KG1 (cell line): ENCODE measurements at regions not wholly inside any gene's neighbourhood (a gene's known extent, or its start where the extent isn't known, plus 50 kb on each side); places are given as distances from the start of the nearest gene placed in this dataset.
"Not testable (repeated sequence)": the region's sequence is repeated elsewhere in the genome, so short reads cannot be mapped to it uniquely, and the experiment has no call there.

Experiments
- DNase-seq: peaks from one replicate; lab custom pipeline; 2025; lab: John Stamatoyannopoulos, UW

DNA sequence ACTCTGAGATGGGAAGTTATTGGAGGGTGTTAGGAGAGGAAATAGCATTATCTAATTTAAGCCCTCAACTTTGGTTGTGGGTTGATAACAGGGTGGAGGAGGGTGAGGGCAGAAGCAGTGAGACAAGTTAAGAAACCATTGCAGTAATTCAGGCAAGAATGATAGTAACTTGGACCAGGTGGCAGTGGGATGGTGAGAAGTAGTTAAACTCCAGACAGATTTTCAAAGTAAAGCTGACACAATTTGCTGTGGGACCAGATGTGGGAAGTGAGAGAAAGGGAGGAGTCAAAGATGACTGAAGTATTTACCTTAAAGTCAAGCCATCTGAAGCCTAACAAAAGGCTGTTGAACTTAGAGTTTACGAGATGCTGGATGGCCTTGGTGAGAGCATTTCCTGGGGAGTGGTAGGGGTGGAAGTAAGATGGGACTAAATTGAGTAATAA, 163.2 kb upstream of the KLF7 start:
- no peak for DNase-seq

DNA sequence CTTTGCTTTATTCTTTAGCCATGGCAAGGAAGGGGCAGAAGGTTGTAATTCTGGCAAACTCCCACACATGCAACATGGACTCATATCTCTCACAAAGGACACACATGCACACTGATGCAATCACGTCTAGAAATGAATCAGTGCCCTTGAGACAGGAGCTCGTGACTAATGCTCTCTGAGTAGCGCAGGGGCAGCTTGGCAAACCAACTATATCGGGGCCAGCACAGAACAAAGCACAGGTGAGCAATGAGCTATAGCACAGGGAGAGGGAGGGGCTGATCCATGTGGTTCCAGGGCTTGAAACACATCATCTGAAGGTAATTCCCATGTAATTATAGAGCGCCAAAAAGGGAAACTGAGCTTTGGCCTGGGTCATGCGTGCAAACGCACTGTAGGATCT, 165.2 kb upstream of the KLF7 start:
- no peak for DNase-seq

DNA sequence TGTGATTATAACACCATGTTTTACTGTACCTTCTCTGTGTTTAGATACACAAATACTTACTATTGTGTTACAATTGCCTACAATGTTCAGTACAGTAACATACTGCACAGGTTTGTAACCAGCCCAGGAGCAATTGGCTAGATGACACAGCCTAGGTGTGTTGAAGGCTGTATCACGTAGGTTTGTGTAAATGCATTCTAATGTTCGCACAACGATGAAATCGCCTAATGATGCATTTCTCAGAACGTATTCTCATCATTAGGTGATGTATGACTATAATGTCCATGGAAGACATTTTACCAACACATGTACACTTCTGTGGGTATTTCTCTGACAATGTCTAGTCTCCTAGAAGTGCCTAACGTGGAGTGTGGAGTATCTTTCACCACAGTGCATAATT, 165.9 kb upstream of the KLF7 start:
- no peak for DNase-seq

DNA sequence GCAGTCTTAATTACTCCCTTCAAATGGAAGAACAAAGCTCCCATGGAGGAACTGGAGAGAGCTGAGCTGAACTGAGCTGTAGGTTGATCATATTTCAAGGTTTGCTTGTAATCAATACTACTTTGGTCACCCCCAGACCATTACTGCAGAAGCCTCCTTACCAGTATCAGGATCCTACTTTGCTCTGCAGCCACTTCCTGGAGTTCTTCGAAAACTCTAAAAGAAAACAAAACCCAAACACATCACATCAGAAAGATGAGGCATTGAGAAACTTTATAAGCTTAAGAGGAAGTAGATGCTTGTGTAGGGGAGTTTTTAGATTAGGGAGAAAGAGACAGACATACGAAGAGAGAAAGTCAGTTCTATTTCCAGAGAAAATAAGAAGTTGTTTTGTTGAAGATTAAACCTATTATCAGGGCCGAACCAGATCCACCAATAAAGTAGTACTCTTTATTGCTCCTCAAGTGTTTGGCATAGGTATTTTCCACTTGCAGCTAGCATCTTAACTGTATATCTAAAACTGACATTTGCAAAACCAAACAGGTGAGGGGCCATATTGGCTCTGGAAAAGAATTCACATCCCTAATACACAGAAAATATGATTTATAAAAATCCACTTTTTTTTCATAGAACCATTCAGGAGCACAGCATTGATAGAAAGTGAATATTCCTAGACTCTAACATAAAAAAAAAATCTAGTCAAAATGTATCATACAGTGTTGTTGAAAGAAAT, 166.9 kb upstream of the KLF7 start:
- DNase-seq, result no peak

DNA sequence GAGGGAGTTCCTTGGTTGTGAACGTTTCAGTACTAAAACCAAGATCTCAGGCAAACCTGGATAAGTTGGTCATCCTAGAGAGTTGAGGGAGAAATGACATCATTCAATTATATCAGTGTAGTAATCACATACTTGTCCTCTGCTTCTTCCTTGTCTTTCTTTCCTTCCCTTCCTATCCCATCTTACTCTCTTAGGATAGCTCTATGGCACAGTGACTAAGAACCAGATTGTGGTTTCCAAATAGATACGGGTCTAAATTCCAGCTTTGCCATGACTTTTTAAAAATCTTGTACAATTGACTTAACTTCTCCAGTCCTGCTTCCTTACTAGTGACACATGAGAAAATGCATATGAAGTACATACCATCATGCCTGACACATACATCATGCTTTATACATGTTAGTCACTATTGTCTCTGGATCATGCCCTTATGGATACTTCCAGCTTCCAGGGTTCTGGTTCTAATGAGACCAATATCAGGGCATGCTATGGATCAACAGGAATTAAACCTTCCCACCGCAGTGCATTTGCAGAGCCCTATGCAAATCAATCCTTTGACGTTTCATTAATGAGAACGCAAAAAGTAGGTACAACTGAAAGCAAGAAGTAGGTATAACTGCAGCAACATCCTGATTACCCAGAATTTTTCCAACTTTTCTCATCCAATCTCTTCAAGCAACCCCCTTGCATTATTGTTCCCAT, 168.0 kb upstream of the KLF7 start:
- DNase-seq, result no peak

DNA sequence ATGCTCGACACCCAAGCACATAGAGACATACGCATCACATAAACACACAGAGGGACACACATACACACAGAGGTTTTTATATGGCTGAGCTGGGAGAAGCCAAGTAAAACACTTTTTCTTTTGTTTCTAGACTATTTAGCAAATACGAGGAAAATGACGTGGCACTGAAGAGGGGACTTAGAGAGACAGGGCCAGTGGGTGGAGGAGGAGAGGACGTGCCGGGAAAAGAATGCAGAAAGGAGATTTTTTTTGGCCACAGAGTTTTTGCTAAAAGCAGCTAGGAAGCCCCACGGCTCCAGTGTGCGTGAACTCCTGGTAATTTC, 168.5 kb upstream of the KLF7 start:
- DNase-seq, result no peak

DNA sequence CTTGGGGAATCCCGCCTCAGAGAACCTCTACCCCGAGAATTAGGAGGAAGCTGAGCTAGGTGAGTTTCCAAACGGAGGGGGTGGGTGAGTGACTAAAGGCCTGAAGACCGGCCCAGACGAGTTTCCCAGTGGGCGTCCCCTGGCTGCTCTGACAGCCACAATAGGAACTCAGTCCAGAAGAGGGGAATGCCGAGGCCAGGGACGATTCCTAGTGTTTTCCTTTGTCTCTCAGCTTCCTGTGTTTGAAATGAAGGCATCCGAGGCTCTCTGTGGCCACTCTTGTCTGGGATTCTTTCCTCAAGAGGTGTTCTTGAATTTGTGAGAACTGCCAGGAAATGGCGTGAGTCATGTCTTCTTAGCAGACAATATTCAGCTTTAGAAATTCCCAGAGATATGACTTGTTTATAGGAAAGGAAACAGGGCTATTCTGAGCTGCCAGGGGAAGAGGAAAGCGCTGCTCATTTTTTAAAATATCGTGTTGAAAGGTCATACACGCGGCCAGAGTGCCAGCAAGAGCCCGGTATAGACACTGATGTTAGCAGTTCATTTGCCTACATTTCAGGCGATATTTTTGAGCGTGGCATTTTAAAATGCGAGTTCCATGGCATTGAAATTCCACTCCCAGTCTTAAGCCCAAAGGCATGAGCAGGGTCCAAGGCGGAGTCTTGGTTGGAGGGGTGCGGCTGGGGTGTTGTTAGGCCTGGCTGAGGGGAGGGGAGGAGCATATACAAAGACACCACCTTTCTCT, 169.1 kb upstream of the KLF7 start:
- no peak for DNase-seq

DNA sequence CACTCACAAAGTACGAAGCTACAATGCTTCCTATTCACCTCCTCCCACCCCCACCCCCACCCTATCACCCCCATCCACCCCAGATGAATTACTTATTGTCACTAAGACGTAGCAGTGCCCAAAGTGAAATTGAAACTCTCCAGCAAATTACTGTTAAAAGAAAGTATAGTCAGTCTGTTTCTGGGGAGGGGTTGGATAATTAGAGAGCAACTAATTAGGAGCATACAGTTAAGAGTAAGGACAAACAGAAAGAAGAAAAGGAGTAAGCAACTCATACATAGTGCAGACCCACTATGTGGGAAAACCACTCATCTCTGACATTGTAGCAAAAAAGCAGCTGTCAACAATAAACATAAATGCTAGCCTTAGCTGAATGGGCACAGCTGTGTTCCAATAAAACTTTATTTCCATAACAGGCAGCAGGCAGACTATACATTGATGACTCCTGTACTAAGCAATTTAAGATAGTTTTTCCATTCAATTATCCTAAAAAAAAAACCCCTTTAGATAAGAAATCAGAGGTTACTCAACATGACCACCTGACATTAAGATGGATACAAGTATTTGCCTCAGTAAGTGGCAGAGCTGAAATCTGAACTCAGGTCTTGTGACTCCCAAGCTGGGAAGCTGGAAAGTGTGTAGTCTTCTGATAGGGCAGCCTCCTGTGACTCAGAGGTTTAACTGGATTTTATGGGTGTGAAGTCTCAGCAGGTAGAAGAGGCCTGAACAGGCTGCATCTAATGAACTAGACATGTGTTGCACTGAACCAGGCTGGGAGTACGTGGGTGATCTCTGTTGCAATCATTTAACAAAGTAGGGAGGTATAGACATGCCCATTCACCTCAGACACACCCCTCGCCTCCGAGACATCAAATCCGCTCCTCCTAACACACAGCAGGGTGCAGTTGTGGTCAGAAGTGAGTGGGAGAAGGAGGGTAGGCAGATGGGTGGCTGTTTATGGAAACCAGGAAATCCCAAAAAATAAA, 171.8 kb upstream of the KLF7 start:
- DNase-seq, result no peak

DNA sequence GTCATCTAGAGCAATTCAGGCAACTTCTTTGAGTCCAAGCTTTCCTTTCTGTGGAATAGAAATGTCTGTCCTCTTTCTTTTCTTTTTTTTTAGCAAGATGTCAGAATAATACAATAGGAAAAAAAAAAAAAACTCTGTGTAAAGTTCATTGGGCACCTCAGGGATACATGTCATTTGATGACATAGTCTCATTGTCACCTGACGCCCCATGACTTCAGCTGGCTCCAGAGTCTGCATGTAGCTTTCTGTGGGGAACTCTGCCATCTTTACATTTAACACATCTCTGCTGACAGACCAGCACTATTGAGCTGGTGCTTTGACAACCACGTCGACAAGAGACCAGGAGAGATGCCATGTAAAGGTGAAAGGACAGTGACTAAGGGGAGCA, 172.5 kb upstream of the KLF7 start:
- DNase-seq, result no peak

DNA sequence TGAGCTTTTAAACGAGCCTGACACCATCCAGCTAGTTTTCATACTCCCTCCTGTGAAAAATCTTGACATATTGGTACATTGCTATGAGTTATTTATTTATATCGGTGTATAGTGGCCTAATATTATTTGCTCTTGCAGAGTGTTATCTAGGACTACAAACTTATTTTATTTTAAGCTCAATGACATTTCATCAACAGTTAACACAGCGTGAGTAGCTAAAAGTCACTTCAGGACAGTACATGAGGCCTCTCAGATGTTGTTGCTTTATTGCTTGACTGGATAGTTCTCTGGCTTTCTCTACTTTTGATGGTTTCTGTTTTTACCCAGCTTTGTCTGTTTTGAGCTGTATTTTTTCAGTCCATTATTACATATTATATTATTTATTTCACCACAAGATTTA, 172.9 kb upstream of the KLF7 start:
- no peak for DNase-seq

DNA sequence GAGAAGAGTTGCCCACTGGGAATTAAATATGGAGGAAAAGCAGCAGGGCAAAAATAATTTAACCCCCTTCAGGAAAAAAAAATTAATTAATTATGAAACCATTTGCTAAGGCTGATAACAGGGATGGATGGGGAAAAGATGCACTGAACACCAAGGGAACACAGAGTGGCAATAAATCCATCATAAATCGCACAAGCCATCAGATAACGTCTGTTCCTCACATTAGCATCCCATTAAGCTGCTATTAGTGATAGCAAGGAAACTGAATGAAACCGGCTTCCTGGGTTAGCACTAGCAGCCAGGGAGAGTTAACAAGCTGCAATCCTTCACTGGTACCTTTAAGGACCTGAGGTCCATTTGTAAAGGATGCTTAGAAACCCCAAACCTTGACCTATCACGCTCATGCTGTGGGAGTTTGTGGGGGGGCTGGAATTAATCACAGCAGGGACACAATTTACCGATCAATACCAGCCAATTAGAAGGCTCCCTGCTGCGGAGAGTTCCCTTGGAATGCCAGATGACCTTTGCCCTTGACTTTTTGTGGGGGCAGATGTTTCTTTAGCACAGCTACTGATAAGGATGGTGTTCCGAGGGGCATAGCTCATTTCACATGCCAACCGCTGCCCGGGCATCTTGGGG, 175.5 kb upstream of the KLF7 start:
- no peak for DNase-seq

DNA sequence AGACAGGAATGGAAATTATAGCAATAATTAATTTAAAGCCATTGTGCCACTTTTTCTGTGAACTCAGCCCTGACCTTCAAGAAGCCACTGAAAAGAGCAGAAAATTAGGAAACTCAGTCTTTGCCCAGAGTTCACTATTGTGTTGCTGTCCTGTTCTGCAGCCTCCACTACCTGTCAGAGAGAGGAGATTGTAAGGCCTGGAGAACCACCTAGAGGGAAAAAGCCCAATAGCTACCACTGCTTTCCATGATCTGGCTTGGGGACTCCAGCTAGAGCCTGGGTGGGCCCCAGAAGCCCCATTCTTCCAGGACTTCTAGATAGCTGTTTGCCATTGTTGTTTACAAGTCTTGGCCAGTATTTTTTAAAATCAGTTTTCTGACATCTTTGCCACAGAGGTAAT, 176.1 kb upstream of the KLF7 start:
- no peak for DNase-seq

DNA sequence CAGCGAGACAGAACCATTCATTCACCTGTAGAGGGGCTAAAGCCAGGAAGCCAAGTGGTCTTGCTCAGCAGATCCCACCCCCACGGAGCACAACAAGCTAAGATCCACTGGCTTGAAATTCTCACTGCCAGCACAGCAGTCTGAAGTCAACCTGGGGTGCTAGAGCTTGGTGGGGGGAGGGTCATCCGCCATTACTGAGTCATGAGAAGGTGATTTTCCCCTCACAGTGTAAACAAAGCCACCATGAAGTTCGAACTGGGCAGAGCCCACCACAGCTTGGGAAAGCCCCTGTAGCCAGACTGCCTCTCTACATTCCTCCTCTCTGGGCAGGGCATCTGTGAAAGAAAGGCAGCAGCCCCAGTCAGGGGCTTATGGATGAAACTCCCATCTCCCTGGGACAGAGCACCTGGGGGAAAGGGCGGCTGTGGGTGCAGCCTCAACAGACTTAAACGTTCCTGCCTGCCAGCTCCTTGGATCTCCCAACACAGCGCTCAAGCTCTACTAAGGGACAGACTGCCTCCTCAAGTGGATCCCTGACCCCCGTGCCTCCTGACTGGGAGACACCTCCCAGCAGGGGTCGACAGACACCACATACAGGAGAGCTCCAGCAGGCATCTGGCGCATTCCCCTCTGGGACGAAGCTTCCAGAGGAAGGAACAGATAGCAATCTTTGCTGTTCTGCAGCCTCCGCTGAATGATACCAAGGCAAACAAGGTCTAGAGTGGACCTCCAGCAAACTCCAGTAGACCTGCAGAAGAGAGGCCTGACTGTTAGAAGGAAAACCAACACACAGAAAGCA, 179.0 kb upstream of the KLF7 start:
- DNase-seq, result not testable (repeated sequence)

DNA sequence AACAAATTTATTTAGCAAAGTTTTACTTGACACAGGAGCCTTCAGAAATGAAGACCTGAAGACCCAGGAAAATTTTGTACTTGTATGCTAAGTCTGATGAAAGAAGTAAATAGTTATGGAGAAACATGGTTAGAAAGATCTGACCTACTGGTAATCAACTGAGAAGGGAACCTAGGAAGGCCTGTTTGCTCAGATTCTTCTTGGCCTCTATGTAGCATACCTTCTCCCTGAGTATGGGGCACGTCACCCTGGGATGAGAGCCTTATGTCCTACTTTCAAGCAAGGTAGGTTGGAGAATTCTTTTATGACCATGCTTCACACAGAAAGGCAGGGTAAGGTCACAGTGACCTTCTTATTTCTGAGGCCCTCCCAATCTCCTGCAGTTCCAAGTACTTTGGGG, 178.6 kb upstream of the CREB1 start:
- no peak for DNase-seq

DNA sequence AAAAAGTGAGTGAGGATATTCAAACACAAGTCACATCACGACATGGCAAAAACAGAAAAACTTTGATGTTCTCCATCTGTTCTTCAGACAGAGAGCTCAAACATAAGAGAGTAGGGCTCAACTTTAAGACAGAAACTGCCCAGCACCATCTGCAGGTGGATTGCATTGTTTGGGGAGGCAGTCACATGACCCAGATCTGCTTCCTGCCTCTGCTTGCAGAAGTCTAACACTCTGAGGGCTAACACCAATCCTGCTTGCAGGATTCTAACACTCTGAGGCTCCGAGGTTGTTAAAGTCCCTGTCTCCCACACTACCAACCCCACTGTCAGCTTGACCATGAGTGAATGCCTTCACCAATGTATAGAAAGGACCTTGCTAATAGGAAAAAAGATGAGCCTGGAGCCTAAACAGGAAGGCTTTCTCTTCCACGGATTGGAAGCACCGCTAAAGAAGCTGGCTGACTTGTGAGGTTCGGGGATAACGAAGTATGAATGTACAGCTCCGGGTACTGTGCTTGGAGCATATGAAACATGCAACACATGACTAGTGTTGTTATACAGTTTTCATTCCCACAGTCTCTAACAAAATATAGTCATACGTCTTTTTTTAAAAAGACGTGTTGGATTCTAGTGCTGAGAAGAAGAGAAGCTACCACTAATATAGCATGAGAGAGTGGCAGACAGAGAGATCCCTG, 176.6 kb upstream of the CREB1 start:
- no peak for DNase-seq

DNA sequence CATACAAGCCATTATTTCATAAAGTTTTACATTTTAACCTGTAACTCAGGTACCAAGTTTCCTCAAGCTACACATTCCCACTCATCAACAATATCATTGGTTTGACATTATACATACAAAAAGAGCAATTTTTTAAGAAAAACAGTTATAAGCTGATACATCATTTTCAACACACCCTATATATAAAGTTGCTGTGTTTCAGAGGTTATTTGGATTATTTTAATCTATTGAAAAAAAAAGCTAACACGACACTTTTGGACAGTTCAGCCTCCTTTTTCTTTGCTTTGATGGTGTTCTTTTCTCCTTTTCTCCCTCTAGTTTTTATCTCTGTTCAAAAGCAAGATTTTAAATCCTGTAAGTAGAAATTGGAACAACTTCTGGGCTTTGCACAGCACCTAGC, 175.9 kb upstream of the CREB1 start:
- no peak for DNase-seq

DNA sequence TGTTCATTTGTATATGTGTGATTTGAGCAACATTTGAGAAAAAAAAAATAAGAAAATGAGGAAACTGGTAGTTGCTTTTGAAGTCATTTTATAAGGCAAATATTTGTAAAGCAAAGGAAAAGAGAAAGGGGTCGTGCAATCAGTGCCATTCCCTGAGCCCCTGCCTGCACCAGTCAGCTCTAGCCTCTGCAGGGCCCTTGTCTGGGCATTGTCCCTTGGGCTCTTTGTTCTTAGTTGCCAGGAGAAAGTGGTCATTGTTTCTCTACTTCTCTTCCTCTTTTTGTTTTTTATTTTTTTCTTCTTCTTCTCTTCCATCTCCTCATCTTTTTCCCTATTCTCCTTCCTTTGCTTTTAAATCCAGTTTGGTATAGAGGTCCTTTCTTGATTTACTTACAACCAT, 175.3 kb upstream of the CREB1 start:
- no peak for DNase-seq

DNA sequence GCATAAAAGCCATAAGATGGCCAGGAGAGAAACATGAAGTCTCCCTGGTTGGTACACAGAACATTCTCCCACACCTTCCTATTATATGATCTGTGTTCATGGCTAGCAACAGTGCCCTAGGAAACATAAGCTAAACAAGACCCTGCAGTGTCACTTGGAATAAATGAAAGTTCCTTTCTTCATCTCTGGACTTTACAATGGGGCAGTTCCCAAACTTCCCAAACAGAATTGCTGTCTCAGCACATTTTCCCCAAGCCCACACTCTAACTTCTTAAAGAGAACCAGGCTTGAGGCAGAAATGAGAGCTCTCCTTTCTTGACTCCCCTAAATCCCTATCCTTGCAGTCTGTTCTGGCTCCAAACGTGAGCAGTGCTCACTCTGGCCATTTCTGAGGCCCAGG, 173.2 kb upstream of the CREB1 start:
- DNase-seq, result no peak

DNA sequence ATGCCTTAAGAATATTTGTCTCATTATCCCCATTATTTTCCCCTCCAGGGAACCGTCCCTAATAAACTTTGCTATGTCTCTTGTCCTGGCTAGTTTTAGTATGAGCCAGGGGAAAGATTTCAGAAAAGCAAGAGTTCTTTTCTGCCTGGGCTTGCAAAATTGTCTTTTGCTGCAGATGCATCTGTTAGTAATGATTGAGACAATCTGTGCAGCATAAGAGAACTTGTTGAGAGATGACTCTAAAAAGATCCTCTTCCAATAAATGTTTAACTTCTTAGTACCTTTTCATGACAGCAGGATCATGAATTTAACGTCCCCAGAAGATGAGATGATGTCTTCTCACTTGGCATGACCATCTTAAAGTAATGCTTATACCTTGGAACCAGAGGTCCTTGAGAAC, 172.5 kb upstream of the CREB1 start:
- no peak for DNase-seq

DNA sequence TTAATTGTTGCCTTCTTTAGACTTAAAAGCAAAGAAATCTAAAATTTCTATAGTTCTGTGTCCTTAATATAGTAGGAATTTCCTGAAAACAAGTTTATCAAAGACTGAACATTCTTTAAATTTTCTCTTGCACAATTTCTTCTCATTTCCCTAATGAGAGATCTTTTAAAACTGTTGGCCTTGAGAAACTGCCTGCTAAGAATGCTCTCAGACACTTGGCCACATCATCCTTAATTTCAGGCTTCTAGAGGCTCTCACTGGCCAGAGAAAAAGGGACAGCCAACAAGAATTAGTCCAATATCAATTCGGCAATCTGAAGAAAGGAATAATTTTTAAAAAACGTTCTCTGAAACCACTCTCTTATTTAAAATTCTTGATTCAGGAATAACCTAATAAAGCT, 167.0 kb upstream of the CREB1 start:
- DNase-seq, result no peak
